ENCODE measurements at regions not wholly inside any gene's neighbourhood (a gene's known extent, or its start where the extent isn't known, plus 50 kb on each side); places are given as distances from the start of the nearest gene placed in this dataset.
A peak's percentile ranks its signal among the peaks of the same experiment; 100 is the strongest.

GRCh38 chr5:8842971-8843551, 702.8 kb downstream of the SEMA5A start:
- TF ChIP-seq MYC (IDR thresholded peaks at IDR 0.05; ENCODE audit: low read depth, low read length) (no peak), CTCF (IDR thresholded peaks at IDR 0.05; ENCODE audit: low read depth, low read length) (no peak), POLR2A (IDR thresholded peaks at IDR 0.05; ENCODE audit: extremely low read depth, insufficient read length) (no peak), MAX (IDR thresholded peaks at IDR 0.05; ENCODE audit: low read depth, low read length) (no peak)
- DNase-seq (ENCODE audit: low read depth) = peak; percentile 4
- H3K4me3 ChIP-seq (ENCODE audit: low read depth, low read length) = no peak overlapping the region

- no peak for DNase-seq (ENCODE audit: low read depth)
- H3K4me3 ChIP-seq (ENCODE audit: low read depth, low read length) = no peak overlapping the region
- TF ChIP-seq MYC (IDR thresholded peaks at IDR 0.05; ENCODE audit: low read depth, low read length) = no peak
These were observed 702.1 kb downstream of the SEMA5A start for GRCh38 chr5:8843771-8844170.

GRCh38 chr5:8844206-8844605, 701.7 kb downstream of the SEMA5A start:
- no peak overlapping the region for H3K4me3 ChIP-seq (ENCODE audit: low read depth, low read length)
- no peak for DNase-seq (ENCODE audit: low read depth)
- TF ChIP-seq MAX (IDR thresholded peaks at IDR 0.05; ENCODE audit: low read depth, low read length) (no peak), POLR2A (IDR thresholded peaks at IDR 0.05; ENCODE audit: extremely low read depth, insufficient read length) (no peak), CTCF (IDR thresholded peaks at IDR 0.05; ENCODE audit: low read depth, low read length) (no peak), MYC (IDR thresholded peaks at IDR 0.05; ENCODE audit: low read depth, low read length) (no peak)

- no peak for DNase-seq (ENCODE audit: low read depth)
- H3K4me3 ChIP-seq (ENCODE audit: low read depth, low read length) = no peak overlapping the region
- TF ChIP-seq MYC (IDR thresholded peaks at IDR 0.05; ENCODE audit: low read depth, low read length) = no peak
- TF ChIP-seq MAX (IDR thresholded peaks at IDR 0.05; ENCODE audit: low read depth, low read length) = no peak
- TF ChIP-seq CTCF (IDR thresholded peaks at IDR 0.05; ENCODE audit: low read depth, low read length) = no peak
- TF ChIP-seq POLR2A (IDR thresholded peaks at IDR 0.05; ENCODE audit: extremely low read depth, insufficient read length) = no peak
These were observed 701.0 kb downstream of the SEMA5A start for GRCh38 chr5:8844847-8845246.

GRCh38 chr5:8845296-8845695, 700.6 kb downstream of the SEMA5A start:
- no peak for DNase-seq (ENCODE audit: low read depth)
- TF ChIP-seq MAX (IDR thresholded peaks at IDR 0.05; ENCODE audit: low read depth, low read length) (no peak), POLR2A (IDR thresholded peaks at IDR 0.05; ENCODE audit: extremely low read depth, insufficient read length) (no peak), MYC (IDR thresholded peaks at IDR 0.05; ENCODE audit: low read depth, low read length) (no peak), CTCF (IDR thresholded peaks at IDR 0.05; ENCODE audit: low read depth, low read length) (no peak)
- no peak overlapping the region for H3K4me3 ChIP-seq (ENCODE audit: low read depth, low read length)

- no peak for DNase-seq (ENCODE audit: low read depth)
- no peak overlapping the region for H3K4me3 ChIP-seq (ENCODE audit: low read depth, low read length)
- no peak for TF ChIP-seq POLR2A (IDR thresholded peaks at IDR 0.05; ENCODE audit: extremely low read depth, insufficient read length)
These were observed 697.5 kb downstream of the SEMA5A start for GRCh38 chr5:8848366-8848765.

GRCh38 chr5:8848997-8849594, 696.8 kb downstream of the SEMA5A start:
- H3K4me3 ChIP-seq (ENCODE audit: low read depth, low read length) = no peak overlapping the region
- DNase-seq (ENCODE audit: low read depth) = no peak
- no peak for TF ChIP-seq MYC (IDR thresholded peaks at IDR 0.05; ENCODE audit: low read depth, low read length)
- TF ChIP-seq POLR2A (IDR thresholded peaks at IDR 0.05; ENCODE audit: extremely low read depth, insufficient read length) = no peak
- TF ChIP-seq CTCF (IDR thresholded peaks at IDR 0.05; ENCODE audit: low read depth, low read length) = no peak
- TF ChIP-seq MAX (IDR thresholded peaks at IDR 0.05; ENCODE audit: low read depth, low read length) = no peak
